Fibroblast of peridontal ligament (primary cell): ENCODE measurements at regions not wholly inside any gene's neighbourhood (a gene's known extent, or its start where the extent isn't known, plus 50 kb on each side); places are given as distances from the start of the nearest gene placed in this dataset.
A peak's percentile ranks its signal among the peaks of the same experiment; 100 is the strongest.

Experiments
- DNase-seq: peaks from one replicate; pipeline ENCODE4 v3.0.0-alpha.2; 2010; ENCODE audit errors: extremely low read depth

- no peak for DNase-seq
Measured at GRCh38 chr4:167702391-167702790, 389.9 kb upstream of the ANXA10 start.

GRCh38 chr4:167711517-167711916 is 380.8 kb upstream of the ANXA10 start:
- DNase-seq = no peak

GRCh38 chr4:167713756-167714155 is 378.6 kb upstream of the ANXA10 start:
- DNase-seq = no peak

- DNase-seq = no peak
Measured at GRCh38 chr4:167715176-167715575, 377.2 kb upstream of the ANXA10 start.

- no peak for DNase-seq
Measured at GRCh38 chr4:167717495-167717894, 374.8 kb upstream of the ANXA10 start.

GRCh38 chr4:167721617-167722486 is 370.5 kb upstream of the ANXA10 start:
- no peak for DNase-seq

GRCh38 chr4:167722487-167722808 is 369.9 kb upstream of the ANXA10 start:
- no peak for DNase-seq

DNA sequence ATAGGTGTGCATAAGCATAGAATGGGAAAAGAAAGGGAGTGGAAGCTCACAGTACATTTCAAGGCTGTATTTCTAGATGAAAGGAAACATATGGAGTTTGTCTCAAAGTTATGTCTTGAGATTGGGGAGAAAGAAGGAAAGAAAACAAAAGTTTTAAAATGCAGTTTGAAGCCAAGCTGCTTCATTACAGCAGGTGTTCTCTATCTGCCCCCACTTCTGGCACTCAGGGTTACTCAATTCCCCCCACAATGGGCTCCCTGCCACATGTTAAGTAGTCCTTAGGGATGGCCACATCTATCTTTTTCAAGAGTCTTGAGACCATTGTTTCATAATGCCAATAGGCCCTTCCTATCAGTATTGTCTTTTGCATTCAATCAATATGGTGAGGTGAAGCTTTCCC is 367.4 kb upstream of the ANXA10 start:
- no peak for DNase-seq

DNA sequence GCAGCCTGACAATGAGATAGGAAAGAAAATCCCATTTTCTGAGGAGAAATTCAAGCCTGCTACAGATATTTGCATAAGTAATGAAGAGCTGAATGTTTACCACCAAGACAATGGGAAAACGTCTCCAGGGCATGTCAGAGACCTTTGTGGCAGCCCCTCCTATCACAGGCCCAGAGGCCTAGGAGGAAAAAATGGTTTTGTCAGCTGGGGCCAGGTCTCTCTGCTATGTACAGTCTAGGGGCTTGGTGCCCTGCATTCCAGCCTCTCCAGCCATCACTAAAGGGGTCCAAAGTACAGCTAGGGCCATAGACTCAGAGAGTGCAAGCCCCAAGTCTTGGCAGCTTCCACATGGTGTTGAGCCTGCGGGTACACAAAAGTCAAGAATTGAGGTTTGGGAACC is 361.6 kb upstream of the ANXA10 start:
- DNase-seq = no peak

DNA sequence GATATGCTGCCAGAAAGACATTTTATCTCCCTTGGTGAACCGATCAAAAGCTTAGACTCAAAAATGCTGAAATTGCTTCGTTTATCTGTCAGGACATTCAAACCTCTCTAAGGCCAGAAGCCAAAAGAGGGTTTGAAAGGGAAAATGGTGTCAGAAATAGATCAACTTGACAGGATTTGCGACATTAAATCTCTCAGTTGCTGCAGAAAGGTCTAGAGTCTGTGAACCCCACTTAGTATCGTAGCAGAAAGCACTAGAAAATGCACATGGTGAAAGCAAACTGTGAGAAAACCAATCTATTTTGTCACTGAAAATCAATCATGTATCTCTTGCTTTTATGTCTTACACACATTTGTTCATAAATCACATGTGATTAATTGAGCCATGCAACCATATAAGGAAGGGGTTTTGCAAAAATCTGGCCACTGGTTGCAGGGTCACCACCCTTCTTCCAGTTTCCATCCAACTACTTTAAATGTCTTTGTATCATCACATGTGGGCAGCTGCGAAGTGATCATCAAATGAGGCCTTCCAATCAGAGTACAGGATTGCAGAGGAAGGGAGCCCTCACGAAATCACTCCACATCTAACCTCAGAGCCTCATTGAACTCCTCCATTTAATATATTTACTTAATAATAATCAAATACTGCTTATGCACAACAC is 347.2 kb upstream of the ANXA10 start:
- no peak for DNase-seq

DNA sequence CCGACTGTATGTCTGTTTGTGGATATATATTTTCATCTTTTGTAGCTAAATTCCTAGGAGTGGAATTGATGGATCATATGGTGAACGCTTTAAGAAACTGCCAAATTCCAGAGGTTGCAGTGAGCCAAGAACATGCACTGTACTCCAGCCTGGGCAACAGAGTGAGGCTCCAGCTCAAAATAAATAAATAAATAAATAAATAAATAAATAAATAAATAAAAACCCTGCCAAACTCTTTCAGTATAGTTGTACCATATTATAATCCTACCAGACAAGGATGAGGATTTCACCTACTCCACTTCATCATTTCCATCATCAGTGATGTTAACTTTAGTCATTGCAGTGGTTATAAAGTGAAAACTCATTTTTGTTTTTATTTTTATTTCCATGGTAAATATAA is 325.1 kb upstream of the ANXA10 start:
- DNase-seq = no peak

- DNase-seq = no peak
Measured at GRCh38 chr4:167774646-167775045, 317.7 kb upstream of the ANXA10 start.

GRCh38 chr4:167775375-167775774 is 317.0 kb upstream of the ANXA10 start:
- DNase-seq = no peak

DNA sequence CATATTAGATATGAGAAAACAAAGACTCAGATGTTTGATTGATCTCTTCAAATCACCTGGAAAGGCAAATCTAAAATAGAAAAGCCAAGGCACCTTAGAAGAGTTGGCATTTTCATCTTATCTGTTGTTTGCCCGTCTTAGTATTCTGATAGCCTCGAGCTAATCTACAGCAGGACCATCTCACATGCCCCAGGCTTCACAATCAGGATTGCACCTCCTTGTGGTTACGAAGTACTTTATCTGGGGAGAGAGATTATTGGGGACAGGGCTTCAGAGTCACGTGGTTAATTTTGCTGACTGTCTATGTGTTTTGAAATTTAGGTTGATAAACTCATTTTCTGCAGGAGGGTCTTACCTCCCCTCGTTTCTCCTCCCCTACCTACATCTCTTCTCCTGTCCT is 313.1 kb upstream of the ANXA10 start:
- peak; percentile 13 for DNase-seq

- peak; percentile 16 for DNase-seq
Measured at GRCh38 chr4:167779864-167780263, 312.5 kb upstream of the ANXA10 start.

DNA sequence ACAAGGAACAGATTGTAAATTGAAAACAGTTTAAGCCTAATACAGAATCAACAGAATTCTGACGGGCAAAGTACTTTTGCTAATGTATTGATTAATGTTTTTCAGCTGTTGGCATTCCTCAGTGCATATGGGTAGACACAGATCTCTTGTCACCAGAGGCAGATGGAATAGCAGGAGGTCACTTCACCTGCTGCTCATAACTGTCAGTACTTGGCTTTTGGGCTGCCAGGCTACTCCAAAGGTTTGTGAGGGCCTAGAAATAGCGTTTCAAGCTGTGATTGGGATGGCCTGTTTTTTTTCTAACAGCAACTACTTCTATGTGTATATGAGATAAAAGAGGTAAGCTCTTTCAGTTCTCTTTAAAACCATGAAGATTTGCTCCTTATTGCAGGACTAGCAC is 307.5 kb upstream of the ANXA10 start:
- no peak for DNase-seq

DNA sequence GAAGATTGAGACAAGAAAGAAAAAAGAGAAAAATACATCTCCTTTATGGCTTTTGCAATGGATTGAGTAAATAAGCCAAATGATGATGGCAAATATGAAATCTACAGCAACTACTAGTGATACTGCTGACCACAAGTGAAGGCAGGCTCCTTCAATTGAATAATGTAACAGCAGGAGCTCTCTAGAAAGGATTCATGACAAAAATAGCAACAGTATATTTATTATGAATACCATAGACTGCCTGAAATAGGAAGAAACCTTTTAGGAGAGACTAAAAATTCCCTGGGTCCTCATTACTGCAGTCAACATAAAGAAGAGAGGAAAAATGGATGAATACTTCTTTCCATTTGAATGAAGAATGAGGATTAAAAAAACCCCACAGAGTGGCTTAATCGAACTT is 306.8 kb upstream of the ANXA10 start:
- no peak for DNase-seq

- DNase-seq = no peak
Measured at GRCh38 chr4:167786504-167786903, 305.8 kb upstream of the ANXA10 start.

GRCh38 chr4:167787231-167787630 is 305.1 kb upstream of the ANXA10 start:
- no peak for DNase-seq

DNA sequence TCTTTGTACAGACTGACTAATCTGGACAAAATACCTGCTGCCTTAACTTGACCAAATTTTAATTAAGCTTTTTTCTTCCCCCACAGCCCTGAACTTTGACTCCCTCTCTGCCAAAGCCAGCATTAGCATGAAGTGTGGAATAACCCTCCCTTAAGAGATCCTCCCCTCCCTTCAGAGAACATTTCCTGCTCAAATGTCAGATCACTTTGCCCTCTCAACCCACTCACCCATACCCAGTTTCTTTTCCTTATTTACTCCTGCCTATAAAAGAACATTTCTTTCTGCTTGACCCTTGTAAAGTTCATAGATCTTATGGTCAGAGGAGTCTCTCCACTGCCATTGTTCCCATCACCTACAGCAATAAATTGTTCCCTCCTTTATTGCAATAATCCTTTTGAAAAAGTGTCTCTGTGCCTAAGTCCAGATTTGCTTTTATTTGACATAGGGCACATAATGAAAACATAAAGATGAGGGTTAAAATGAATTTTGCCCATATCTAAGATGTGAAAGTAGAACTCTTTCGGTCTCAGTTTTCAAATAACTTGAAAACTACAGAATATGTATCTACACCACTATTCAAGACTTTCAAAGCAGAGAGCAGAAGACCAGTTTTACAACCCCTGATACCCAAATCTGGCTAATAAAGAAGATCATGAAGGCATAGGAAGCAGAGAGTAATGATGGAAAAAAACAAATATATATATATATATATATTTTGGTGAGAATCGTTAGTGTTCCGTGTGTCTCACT is 289.7 kb upstream of the ANXA10 start:
- no peak for DNase-seq

DNA sequence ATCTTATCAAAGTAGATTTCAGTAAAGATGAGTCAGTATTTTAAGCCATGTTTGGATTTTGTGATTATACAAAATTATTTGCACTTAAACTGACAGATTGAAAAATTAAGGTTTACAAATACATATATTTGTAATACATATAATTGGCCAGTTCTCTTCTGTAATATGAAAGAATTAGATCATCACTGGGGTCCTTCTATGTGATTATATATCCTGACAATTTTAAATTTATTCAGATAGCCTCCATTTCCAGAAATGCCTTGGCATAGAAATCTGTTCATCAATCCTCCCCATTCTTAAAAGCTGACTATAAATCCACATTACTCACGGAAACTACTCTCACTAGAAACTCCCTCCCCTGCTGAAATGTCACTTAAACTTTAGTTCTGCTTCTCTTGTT is 280.4 kb upstream of the ANXA10 start:
- no peak for DNase-seq

GRCh38 chr4:167826281-167826680 is 266.1 kb upstream of the ANXA10 start:
- DNase-seq = peak; percentile 16

GRCh38 chr4:167831855-167832254 is 260.5 kb upstream of the ANXA10 start:
- no peak for DNase-seq
